GM23338 (cell line): ENCODE measurements at regions not wholly inside any gene's neighbourhood (a gene's known extent, or its start where the extent isn't known, plus 50 kb on each side); places are given as distances from the start of the nearest gene placed in this dataset.

Experiments
- ATAC-seq: fragments of 200-7000 bp; cut with Tn5 transposase; 3 replicates; pipeline ENCODE4 v1.9.1; 2020
- DNase-seq: peaks from one replicate; pipeline ENCODE4 v3.0.0-alpha.2; 2015; ENCODE audit warnings: low spot score
- H2AFZ ChIP-seq: fragments of 200-600 bp; sonication (generic); 2 replicates; pipeline ENCODE4 v1.8.0; 2016; ENCODE audit warnings: antibody characterized with exemption, mild to moderate bottlenecking, moderate library complexity
- H3F3A ChIP-seq: fragments of 200-600 bp; sonication (generic); replicated peaks from 2 replicates; pipeline ENCODE4 v1.8.0; 2017; ENCODE audit warnings: antibody characterized with exemption, mixed run types, low read depth
- H3K27ac ChIP-seq: fragments of 200-600 bp; sonication (generic); 2 replicates; pipeline ENCODE4 v1.6.1; 2016; ENCODE audit warnings: low read depth
- H3K27me3 ChIP-seq: fragments of 200-600 bp; sonication (generic); 2 replicates; pipeline ENCODE4 v1.8.0; 2016; ENCODE audit warnings: mild to moderate bottlenecking, mixed run types, moderate library complexity; ENCODE audit not compliant: insufficient read depth
- H3K36me3 ChIP-seq: fragments of 200-600 bp; sonication (generic); 2 replicates; pipeline ENCODE4 v1.8.0; 2016; ENCODE audit warnings: mild to moderate bottlenecking; ENCODE audit not compliant: insufficient read depth
- H3K4me1 ChIP-seq: fragments of 200-600 bp; sonication (generic); 2 replicates; pipeline ENCODE4 v1.8.0; 2016; ENCODE audit warnings: mild to moderate bottlenecking, moderate library complexity; ENCODE audit not compliant: insufficient read depth
- H3K4me2 ChIP-seq: fragments of 200-600 bp; sonication (generic); 2 replicates; pipeline ENCODE4 v1.7.1; 2017; ENCODE audit warnings: mixed run types
- H3K4me3 ChIP-seq: fragments of 200-600 bp; sonication (generic); 2 replicates; pipeline ENCODE4 v1.6.1; 2016; ENCODE audit warnings: mixed run types
- H3K79me2 ChIP-seq: fragments of 200-600 bp; sonication (generic); replicated peaks from 2 replicates; pipeline ENCODE4 v1.8.0; 2017; ENCODE audit warnings: mild to moderate bottlenecking; ENCODE audit not compliant: insufficient read depth
- H3K9me2 ChIP-seq: fragments of 200-600 bp; sonication (generic); 2 replicates; pipeline ENCODE4 v1.8.0; 2017; ENCODE audit not compliant: insufficient read depth
- H4K20me1 ChIP-seq: fragments of 200-600 bp; sonication (generic); replicated peaks from 2 replicates; pipeline ENCODE4 v1.8.0; 2017; ENCODE audit warnings: mild to moderate bottlenecking; ENCODE audit not compliant: insufficient read depth
- H3K27ac Mint-ChIP-seq: 2 replicates; pipeline ENCODE4 v1.8.0; 2020; ENCODE audit warnings: inconsistent platforms, mild to moderate bottlenecking, moderate library complexity, mixed read lengths
- H3K27me3 Mint-ChIP-seq: 3 replicates; pipeline ENCODE4 v1.8.0; 2022; ENCODE audit warnings: low read depth, mild to moderate bottlenecking, moderate library complexity, mixed read lengths, inconsistent platforms; ENCODE audit not compliant: insufficient read depth, poor library complexity
- H3K36me3 Mint-ChIP-seq: 3 replicates; pipeline ENCODE4 v1.8.0; 2021; ENCODE audit warnings: low read depth, mild to moderate bottlenecking, inconsistent platforms, moderate library complexity, mixed read lengths
- H3K4me1 Mint-ChIP-seq: 3 replicates; pipeline ENCODE4 v1.8.0; 2020; ENCODE audit warnings: mild to moderate bottlenecking, inconsistent platforms, mixed read lengths
- H3K4me3 Mint-ChIP-seq: 3 replicates; pipeline ENCODE4 v1.8.0; 2021; ENCODE audit warnings: moderate library complexity, mild to moderate bottlenecking, inconsistent platforms, mixed read lengths
- H3K9me3 Mint-ChIP-seq: 3 replicates; pipeline ENCODE4 v1.8.0; 2020; ENCODE audit warnings: moderate library complexity, mild to moderate bottlenecking, inconsistent platforms, mixed read lengths
- CREB1 ChIP-seq: fragments of 250-450 bp; sonication (Bioruptor Pico); IDR thresholded peaks from 2 replicates; pipeline ENCODE4 v1.5.0; 2020; ENCODE audit warnings: low read depth, mild to moderate bottlenecking, moderate library complexity
- CTCF ChIP-seq, 2 experiments: fragments of 200-600 bp in 1 of 2; sonication (generic) in 1 of 2; conservative IDR thresholded peaks; 2 replicates each; pipeline versions ENCODE4 v1.5.1 to v1.6.1; 2016 to 2017; ENCODE audit warnings: antibody characterized with exemption in 2 of 2, low read depth in 2 of 2, mild to moderate bottlenecking in 2 of 2, moderate library complexity in 1 of 2
- EZH2 ChIP-seq: fragments of 200-600 bp; sonication (generic); IDR thresholded peaks from one replicate; pipeline ENCODE4 v1.8.0; 2017; ENCODE audit warnings: antibody characterized with exemption, mild to moderate bottlenecking, low read depth; ENCODE audit not compliant: unreplicated experiment
- EZH2phosphoT487 ChIP-seq: fragments of 200-600 bp; sonication (generic); IDR thresholded peaks from one replicate; pipeline ENCODE4 v1.8.1; 2018; ENCODE audit warnings: antibody characterized with exemption; ENCODE audit not compliant: unreplicated experiment
- JUNB ChIP-seq: IDR thresholded peaks from one replicate; pipeline ENCODE4 v1.6.1; 2016; ENCODE audit warnings: antibody characterized with exemption; ENCODE audit not compliant: unreplicated experiment
- NANOG ChIP-seq: IDR thresholded peaks from 2 replicates; pipeline ENCODE4 v1.6.1; 2016; ENCODE audit warnings: antibody characterized with exemption, borderline replicate concordance
- POLR2AphosphoS5 ChIP-seq: IDR thresholded peaks from 2 replicates; pipeline ENCODE4 v1.6.1; 2016; ENCODE audit warnings: antibody characterized with exemption, low read depth
- REST ChIP-seq: IDR thresholded peaks from one replicate; pipeline ENCODE4 v1.6.1; 2018; ENCODE audit warnings: antibody characterized with exemption; ENCODE audit not compliant: unreplicated experiment
- STAT1 ChIP-seq: IDR thresholded peaks from one replicate; pipeline ENCODE4 v1.6.1; 2016; ENCODE audit warnings: antibody characterized with exemption; ENCODE audit not compliant: unreplicated experiment
- ZNF114 ChIP-seq: fragments of 250-450 bp; sonication (Bioruptor Pico); IDR thresholded peaks from 2 replicates; pipeline ENCODE4 v1.5.0; 2020; ENCODE audit warnings: mild to moderate bottlenecking, moderate library complexity

- TF ChIP-seq REST (no peak), JUNB (no peak), CREB1 (no peak), CTCF (conservative IDR thresholded peaks at IDR 0.05; ENCODE audit: low read depth in 2 of 2) (no peak), EZH2 (no peak), STAT1 (no peak), ZNF114 (CRISPR knock-in tag) (no peak), EZH2phosphoT487 (no peak), NANOG (no peak), POLR2AphosphoS5 (no peak)
Observed at GRCh38 chr13:36520111-36520510, 87.8 kb downstream of the CCNA1 start (continued).

GRCh38 chr13:36526897-36527296 is 94.6 kb downstream of the CCNA1 start:
- no peak overlapping the region for H2AFZ ChIP-seq
- H3K79me2 ChIP-seq, result no peaks in the 10 kb centered on the region
- H3K36me3 Mint-ChIP-seq, result peaks cover 13% of the 10 kb centered on the region; the same call in 2 of the 3 replicates
- peak; percentile 49 for ATAC-seq
- H3K4me3 ChIP-seq, result no peak overlapping the region
- H3F3A ChIP-seq, result no peaks in the 10 kb centered on the region
- no peaks in the 10 kb centered on the region for H3K27me3 ChIP-seq
- H3K27me3 Mint-ChIP-seq, result peaks cover 9% of the 10 kb centered on the region
- H3K4me3 Mint-ChIP-seq, result no peak overlapping the region
- H4K20me1 ChIP-seq, result no peaks in the 10 kb centered on the region
- H3K27ac ChIP-seq, result no peak overlapping the region
- DNase-seq, result peak; percentile 21
- H3K9me3 Mint-ChIP-seq, result peaks cover 20% of the 10 kb centered on the region
- TF ChIP-seq CTCF (conservative IDR thresholded peaks at IDR 0.05; ENCODE audit: low read depth in 2 of 2) (peak in 1 of 2 experiments; percentile 29; a peak in 2 of 4 replicates), POLR2AphosphoS5 (no peak)
- peaks cover 20% of the 10 kb centered on the region for H3K4me1 Mint-ChIP-seq
- H3K4me2 ChIP-seq, result no peak overlapping the region
- H3K36me3 ChIP-seq, result peaks cover 5% of the 10 kb centered on the region; the same call in 1 of the 2 replicates
- no peak overlapping the region for H3K27ac Mint-ChIP-seq
- H3K4me1 ChIP-seq, result peaks cover 4% of the 10 kb centered on the region; the same call in 1 of the 2 replicates
- H3K9me2 ChIP-seq, result peaks cover 5% of the 10 kb centered on the region
